ENCODE measurements at regions not wholly inside any gene's neighbourhood (a gene's known extent, or its start where the extent isn't known, plus 50 kb on each side); places are given as distances from the start of the nearest gene placed in this dataset.
A peak's percentile ranks its signal among the peaks of the same experiment; 100 is the strongest.

DNA sequence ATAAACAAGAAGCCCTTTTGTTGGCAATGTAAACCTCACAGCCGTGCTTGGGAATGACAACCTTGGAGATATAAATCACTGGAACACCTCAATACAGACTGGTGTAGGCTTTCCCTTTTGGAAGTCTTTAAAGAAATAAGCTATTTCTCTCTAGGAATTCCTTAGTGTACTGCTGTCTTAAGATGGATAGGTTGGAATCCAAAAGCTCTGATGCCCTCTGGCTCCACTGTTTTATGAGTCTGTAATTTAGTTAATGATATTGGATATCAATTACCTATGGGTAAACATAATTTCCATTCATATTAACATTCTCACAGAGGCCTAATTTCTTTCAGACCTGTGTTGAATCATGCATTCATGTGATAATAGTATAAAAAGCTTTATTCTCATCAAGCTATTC, 435.9 kb upstream of the MPDZ start:
- no peak overlapping the region for H3K27ac ChIP-seq (replicated peaks)
- H3K4me3 ChIP-seq (replicated peaks; ENCODE audit: insufficient read depth, low read length), result no peak overlapping the region
- DNase-seq (ENCODE audit: low read depth in 1 of 2, low spot score in 1 of 2), result no peak
- no peaks in the 10 kb centered on the region for H3K27me3 ChIP-seq (ENCODE audit: insufficient read depth, poor library complexity, severe bottlenecking)
- no peak for TF ChIP-seq GABPA (IDR thresholded peaks at IDR 0.05; ENCODE audit: low read depth)
- TF ChIP-seq, protein P1, sequence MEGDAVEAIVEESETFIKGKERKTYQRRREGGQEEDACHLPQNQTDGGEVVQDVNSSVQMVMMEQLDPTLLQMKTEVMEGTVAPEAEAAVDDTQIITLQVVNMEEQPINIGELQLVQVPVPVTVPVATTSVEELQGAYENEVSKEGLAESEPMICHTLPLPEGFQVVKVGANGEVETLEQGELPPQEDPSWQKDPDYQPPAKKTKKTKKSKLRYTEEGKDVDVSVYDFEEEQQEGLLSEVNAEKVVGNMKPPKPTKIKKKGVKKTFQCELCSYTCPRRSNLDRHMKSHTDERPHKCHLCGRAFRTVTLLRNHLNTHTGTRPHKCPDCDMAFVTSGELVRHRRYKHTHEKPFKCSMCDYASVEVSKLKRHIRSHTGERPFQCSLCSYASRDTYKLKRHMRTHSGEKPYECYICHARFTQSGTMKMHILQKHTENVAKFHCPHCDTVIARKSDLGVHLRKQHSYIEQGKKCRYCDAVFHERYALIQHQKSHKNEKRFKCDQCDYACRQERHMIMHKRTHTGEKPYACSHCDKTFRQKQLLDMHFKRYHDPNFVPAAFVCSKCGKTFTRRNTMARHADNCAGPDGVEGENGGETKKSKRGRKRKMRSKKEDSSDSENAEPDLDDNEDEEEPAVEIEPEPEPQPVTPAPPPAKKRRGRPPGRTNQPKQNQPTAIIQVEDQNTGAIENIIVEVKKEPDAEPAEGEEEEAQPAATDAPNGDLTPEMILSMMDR (IDR thresholded peaks at IDR 0.05; ENCODE audit: insufficient read depth, low read length), result no peak
- no peak for TF ChIP-seq POLR2AphosphoS5 (IDR thresholded peaks at IDR 0.05; ENCODE audit: low read depth)
- TF ChIP-seq, protein P2, sequence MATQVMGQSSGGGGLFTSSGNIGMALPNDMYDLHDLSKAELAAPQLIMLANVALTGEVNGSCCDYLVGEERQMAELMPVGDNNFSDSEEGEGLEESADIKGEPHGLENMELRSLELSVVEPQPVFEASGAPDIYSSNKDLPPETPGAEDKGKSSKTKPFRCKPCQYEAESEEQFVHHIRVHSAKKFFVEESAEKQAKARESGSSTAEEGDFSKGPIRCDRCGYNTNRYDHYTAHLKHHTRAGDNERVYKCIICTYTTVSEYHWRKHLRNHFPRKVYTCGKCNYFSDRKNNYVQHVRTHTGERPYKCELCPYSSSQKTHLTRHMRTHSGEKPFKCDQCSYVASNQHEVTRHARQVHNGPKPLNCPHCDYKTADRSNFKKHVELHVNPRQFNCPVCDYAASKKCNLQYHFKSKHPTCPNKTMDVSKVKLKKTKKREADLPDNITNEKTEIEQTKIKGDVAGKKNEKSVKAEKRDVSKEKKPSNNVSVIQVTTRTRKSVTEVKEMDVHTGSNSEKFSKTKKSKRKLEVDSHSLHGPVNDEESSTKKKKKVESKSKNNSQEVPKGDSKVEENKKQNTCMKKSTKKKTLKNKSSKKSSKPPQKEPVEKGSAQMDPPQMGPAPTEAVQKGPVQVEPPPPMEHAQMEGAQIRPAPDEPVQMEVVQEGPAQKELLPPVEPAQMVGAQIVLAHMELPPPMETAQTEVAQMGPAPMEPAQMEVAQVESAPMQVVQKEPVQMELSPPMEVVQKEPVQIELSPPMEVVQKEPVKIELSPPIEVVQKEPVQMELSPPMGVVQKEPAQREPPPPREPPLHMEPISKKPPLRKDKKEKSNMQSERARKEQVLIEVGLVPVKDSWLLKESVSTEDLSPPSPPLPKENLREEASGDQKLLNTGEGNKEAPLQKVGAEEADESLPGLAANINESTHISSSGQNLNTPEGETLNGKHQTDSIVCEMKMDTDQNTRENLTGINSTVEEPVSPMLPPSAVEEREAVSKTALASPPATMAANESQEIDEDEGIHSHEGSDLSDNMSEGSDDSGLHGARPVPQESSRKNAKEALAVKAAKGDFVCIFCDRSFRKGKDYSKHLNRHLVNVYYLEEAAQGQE (IDR thresholded peaks at IDR 0.05; ENCODE audit: insufficient replicate concordance, low read depth), result no peak
- no peak for TF ChIP-seq SPI1 (IDR thresholded peaks at IDR 0.05; ENCODE audit: borderline replicate concordance, low read depth)

DNA sequence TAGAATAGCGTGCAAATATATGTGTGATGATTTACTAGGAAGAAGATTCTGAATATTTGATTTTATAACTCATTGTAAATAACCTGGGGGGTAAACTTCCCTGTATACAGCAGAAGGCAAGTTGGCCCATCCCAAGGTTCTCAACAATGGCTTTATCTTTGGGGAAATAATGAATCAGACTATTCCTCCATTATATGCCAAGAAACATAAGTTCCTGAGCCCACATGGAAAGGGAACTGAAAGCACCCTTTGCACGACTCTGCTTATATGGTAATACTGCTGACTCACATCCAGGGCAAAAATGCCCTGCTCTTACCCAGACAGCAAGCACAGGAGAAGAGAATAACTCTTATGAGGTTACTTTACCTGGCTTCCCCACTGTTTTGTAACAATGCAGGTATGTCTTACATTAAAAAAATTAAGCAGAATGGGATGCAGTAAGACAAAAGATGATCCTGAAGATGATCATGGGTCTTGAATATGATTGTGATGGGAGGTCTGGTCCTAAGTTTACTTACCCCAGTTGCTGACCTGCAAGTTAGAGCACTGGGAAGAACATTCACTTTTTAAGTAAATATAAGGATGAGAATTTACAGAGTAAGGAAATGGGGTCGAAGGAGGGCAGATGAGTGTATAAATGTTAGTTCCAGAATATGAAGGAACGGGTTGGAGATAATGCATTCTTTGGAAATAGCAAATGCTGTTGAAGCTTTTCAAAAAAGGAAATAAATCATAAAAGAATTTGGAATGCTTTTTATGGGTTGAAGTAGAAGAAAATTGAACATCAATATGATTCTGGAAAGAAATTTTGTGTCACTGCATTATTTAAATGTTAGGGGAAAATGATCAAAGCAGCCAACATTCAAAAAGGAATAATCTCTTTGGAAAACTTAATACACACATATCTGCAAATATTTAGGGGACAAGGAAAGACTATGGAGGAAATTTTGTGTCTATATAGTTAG, 428.4 kb upstream of the MPDZ start:
- no peak overlapping the region for H3K4me3 ChIP-seq (replicated peaks; ENCODE audit: insufficient read depth, low read length)

DNA sequence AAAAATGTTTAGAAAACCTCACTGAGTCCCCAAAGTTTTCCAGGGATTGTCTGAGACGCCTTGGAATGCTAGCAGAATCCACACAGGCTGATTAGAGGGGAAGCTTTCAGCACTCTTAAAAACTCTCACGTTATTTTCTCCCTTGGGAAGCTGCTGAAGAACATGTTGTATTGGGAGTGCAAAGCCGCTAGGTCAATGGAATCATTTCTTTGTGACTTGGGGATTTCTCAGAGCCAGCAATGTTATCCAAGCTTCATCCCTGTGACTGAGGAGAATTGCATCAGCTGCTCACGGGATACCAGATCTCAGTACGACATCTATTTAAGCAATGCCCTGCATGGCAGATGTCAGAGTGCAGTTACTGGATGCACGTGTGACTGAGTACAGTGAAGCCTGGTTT, 426.4 kb upstream of the MPDZ start:
- Histone ChIP-seq H3K27ac (replicated peaks) (no peak overlapping the region), H3K27me3 (ENCODE audit: insufficient read depth, poor library complexity, severe bottlenecking) (no peaks in the 10 kb centered on the region), H3K4me3 (replicated peaks; ENCODE audit: insufficient read depth, low read length) (no peak overlapping the region)
- TF ChIP-seq POLR2AphosphoS5 (IDR thresholded peaks at IDR 0.05; ENCODE audit: low read depth) (no peak), SPI1 (IDR thresholded peaks at IDR 0.05; ENCODE audit: borderline replicate concordance, low read depth) (no peak), GABPA (IDR thresholded peaks at IDR 0.05; ENCODE audit: low read depth) (no peak)
- TF ChIP-seq, protein P1 (IDR thresholded peaks at IDR 0.05; ENCODE audit: insufficient read depth, low read length), result no peak
- TF ChIP-seq, protein P2 (IDR thresholded peaks at IDR 0.05; ENCODE audit: insufficient replicate concordance, low read depth), result no peak
- DNase-seq (ENCODE audit: low read depth in 1 of 2, low spot score in 1 of 2), result no peak

More for the DNA sequence above, 428.4 kb upstream of the MPDZ start:
- Histone ChIP-seq H3K27me3 (ENCODE audit: insufficient read depth, poor library complexity, severe bottlenecking) (no peaks in the 10 kb centered on the region), H3K27ac (replicated peaks) (no peak overlapping the region)
- peak in 1 of 2 experiments; percentile 11 for DNase-seq (ENCODE audit: low read depth in 1 of 2, low spot score in 1 of 2)
- TF ChIP-seq SPI1 (IDR thresholded peaks at IDR 0.05; ENCODE audit: borderline replicate concordance, low read depth), result no peak
- TF ChIP-seq, protein P1 (IDR thresholded peaks at IDR 0.05; ENCODE audit: insufficient read depth, low read length), result no peak
